SU-DHL-6 (cell line): ENCODE measurements at regions not wholly inside any gene's neighbourhood (a gene's known extent, or its start where the extent isn't known, plus 50 kb on each side); places are given as distances from the start of the nearest gene placed in this dataset.

ENCODE experiments used
- H2AFZ ChIP-seq: fragments of 200-600 bp; sonication (generic); 2 replicates; pipeline ENCODE4 v1.6.1; 2014; ENCODE audit warnings: low read depth, mild to moderate bottlenecking, moderate library complexity, mixed read lengths, antibody characterized with exemption, low read length; ENCODE audit not compliant: severe bottlenecking
- H3F3A ChIP-seq: fragments of 200-600 bp; shearing (Covaris generic); 2 replicates; pipeline ENCODE4 v1.6.0; 2016; ENCODE audit warnings: antibody characterized with exemption, mild to moderate bottlenecking; ENCODE audit not compliant: insufficient read depth
- H3K27ac ChIP-seq: fragments of 200-600 bp; sonication (generic); 2 replicates; pipeline ENCODE4 v1.5.1; 2016; ENCODE audit warnings: low read depth, mild to moderate bottlenecking, low read length, moderate library complexity, mixed read lengths
- H3K27me3 ChIP-seq: fragments of 200-600 bp; sonication (generic), shearing (Covaris generic); 2 replicates; pipeline ENCODE4 v1.6.0; 2014; ENCODE audit warnings: mild to moderate bottlenecking, low read length
- H3K36me3 ChIP-seq: fragments of 200-600 bp; sonication (generic); 2 replicates; pipeline ENCODE4 v1.6.1; 2014; ENCODE audit warnings: mild to moderate bottlenecking, low read length, mixed read lengths
- H3K4me2 ChIP-seq: fragments of 300-600, 200-600 bp; shearing (Covaris generic), sonication (generic); 2 replicates; pipeline ENCODE4 v1.6.0; 2014; ENCODE audit warnings: low read length, low read depth, mild to moderate bottlenecking; ENCODE audit not compliant: poor library complexity, severe bottlenecking
- H3K4me3 ChIP-seq: fragments of 200-600 bp; sonication (generic); 2 replicates; pipeline ENCODE4 v1.5.1; 2014; ENCODE audit warnings: antibody characterized with exemption, low read length, mild to moderate bottlenecking, mixed read lengths; ENCODE audit not compliant: insufficient read depth, poor library complexity, severe bottlenecking
- H3K79me2 ChIP-seq: fragments of 200-600 bp; sonication (generic); 2 replicates; pipeline ENCODE4 v1.6.1; 2014; ENCODE audit warnings: mild to moderate bottlenecking, low read length, moderate library complexity; ENCODE audit not compliant: insufficient read depth
- H3K9ac ChIP-seq: fragments of 200-600 bp; sonication (generic); 2 replicates; pipeline ENCODE4 v1.7.0; 2014; ENCODE audit warnings: mild to moderate bottlenecking, low read length
- H3K9me2 ChIP-seq: fragments of 200-600 bp; sonication (generic); replicated peaks from 2 replicates; pipeline ENCODE4 v1.6.1; 2014; ENCODE audit warnings: low read length; ENCODE audit not compliant: insufficient read depth
- H3K9me3 ChIP-seq: fragments of 200-600 bp; sonication (generic); 2 replicates; pipeline ENCODE4 v1.6.1; 2014; ENCODE audit warnings: low read length, mixed read lengths; ENCODE audit not compliant: insufficient read depth
- H4K20me1 ChIP-seq: fragments of 200-600 bp; sonication (generic); 2 replicates; pipeline ENCODE4 v1.6.1; 2014; ENCODE audit warnings: low read depth, mild to moderate bottlenecking, antibody characterized with exemption, low read length, moderate library complexity, mixed read lengths
- CTCF ChIP-seq: fragments of 200-600 bp; sonication (generic); IDR thresholded peaks from one replicate; pipeline ENCODE4 v1.5.1; 2017; ENCODE audit warnings: antibody characterized with exemption, mild to moderate bottlenecking, low read length, moderate library complexity; ENCODE audit not compliant: insufficient read depth, poor library complexity, severe bottlenecking
- EZH2phosphoT487 ChIP-seq: fragments of 200-600 bp; sonication (generic), shearing (Covaris generic); conservative IDR thresholded peaks from 2 replicates; pipeline ENCODE4 v1.6.1; 2018; ENCODE audit warnings: mild to moderate bottlenecking, antibody characterized with exemption, low read length, moderate library complexity, mixed read lengths

- Histone ChIP-seq H3K36me3 (no peaks in the 10 kb centered on the region), H3K9ac (no peak overlapping the region), H3K9me3 (no peaks in the 10 kb centered on the region), H3F3A (no peaks in the 10 kb centered on the region), H3K4me3 (no peak overlapping the region), H3K27me3 (no peaks in the 10 kb centered on the region), H4K20me1 (no peaks in the 10 kb centered on the region), H3K4me2 (no peak overlapping the region), H2AFZ (no peak overlapping the region), H3K27ac (no peak overlapping the region), H3K9me2 (no peaks in the 10 kb centered on the region), H3K79me2 (no peaks in the 10 kb centered on the region)
- no peak for TF ChIP-seq EZH2phosphoT487
- TF ChIP-seq CTCF = no peak
Observed at GRCh38 chr2:235394278-235394828, 99.5 kb upstream of the AGAP1 start.

GRCh38 chr2:235396071-235396846 is 97.6 kb upstream of the AGAP1 start:
- TF ChIP-seq CTCF = no peak
- no peak for TF ChIP-seq EZH2phosphoT487
- H3K9me3 ChIP-seq = no peaks in the 10 kb centered on the region
- H3K36me3 ChIP-seq = no peaks in the 10 kb centered on the region
- no peaks in the 10 kb centered on the region for H3K9me2 ChIP-seq
- H3K27me3 ChIP-seq = no peaks in the 10 kb centered on the region
- no peaks in the 10 kb centered on the region for H3K79me2 ChIP-seq
- H3F3A ChIP-seq = no peaks in the 10 kb centered on the region
- no peak overlapping the region for H3K4me2 ChIP-seq
- no peaks in the 10 kb centered on the region for H4K20me1 ChIP-seq
- H2AFZ ChIP-seq = no peak overlapping the region
- no peak overlapping the region for H3K27ac ChIP-seq
- no peak overlapping the region for H3K9ac ChIP-seq
- H3K4me3 ChIP-seq = no peak overlapping the region

- Histone ChIP-seq H3K79me2 (no peaks in the 10 kb centered on the region), H3K4me3 (no peak overlapping the region), H3K4me2 (no peak overlapping the region), H4K20me1 (no peaks in the 10 kb centered on the region), H3K36me3 (no peaks in the 10 kb centered on the region), H3F3A (no peaks in the 10 kb centered on the region), H3K27me3 (no peaks in the 10 kb centered on the region), H3K9me2 (no peaks in the 10 kb centered on the region), H2AFZ (no peak overlapping the region), H3K9me3 (no peaks in the 10 kb centered on the region), H3K9ac (no peak overlapping the region), H3K27ac (no peak overlapping the region)
- TF ChIP-seq CTCF = no peak
- TF ChIP-seq EZH2phosphoT487 = no peak
Observed at GRCh38 chr2:235398321-235398720, 95.5 kb upstream of the AGAP1 start.
